ENCODE measurements at regions not wholly inside any gene's neighbourhood (a gene's known extent, or its start where the extent isn't known, plus 50 kb on each side); places are given as distances from the start of the nearest gene placed in this dataset.

DNA sequence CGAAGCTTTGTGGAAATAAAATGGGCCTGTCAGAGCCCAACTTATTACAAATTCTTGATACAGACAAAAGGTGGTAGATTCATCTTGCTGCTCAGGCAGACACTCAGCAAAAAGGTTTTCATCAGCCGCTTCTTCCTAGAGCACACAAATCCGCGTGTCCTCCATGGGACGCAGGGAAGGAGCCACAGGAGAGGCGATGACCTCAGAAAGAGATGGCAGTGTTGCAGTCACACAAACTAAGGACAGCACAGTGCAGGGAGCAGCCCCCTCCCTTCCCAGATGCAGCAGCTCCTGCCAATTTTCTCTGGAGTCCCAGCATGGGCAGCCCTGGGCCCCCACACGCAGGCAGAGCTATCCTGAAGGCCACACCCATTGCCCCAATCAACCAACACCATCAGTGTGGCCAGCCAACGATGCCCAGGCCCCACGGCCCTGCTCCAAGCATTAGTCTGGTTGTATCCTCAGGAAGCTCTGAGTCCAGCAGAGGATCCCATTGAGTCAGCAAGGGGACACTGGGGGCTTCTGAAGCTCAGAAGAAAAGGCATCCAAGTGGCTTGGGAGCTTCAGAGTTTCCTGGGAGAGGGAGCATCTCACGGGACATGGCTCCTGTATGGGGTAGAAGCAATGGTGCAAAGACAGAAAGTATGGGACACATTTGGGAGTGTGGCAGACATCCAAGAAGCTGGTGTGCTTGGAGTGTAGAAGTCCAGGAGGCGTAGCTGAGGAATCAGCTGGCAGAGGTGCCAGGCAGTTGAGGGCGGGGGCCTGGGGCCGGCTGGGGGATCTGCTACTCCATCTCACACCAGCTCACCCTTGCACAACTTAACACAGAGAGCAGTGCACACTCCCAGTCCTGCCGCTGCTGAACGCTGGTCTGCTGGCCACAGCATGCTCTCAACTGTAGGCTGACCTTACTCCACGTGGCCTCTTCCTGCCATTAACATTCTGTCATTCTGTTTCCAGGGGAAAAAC lies 142.1 kb upstream of the CST7 start:
- Histone ChIP-seq H3K4me1 (ENCODE audit: control insufficient read depth, insufficient read depth, low read length) (no peaks in the 10 kb centered on the region), H3K36me3 (ENCODE audit: control insufficient read depth, insufficient read depth, low read length) (no peaks in the 10 kb centered on the region), H3K4me3 (ENCODE audit: low read length) (no peak overlapping the region), H3K27ac (ENCODE audit: low read length) (no peak overlapping the region), H3K27me3 (ENCODE audit: control insufficient read depth, insufficient read depth, low read length) (no peaks in the 10 kb centered on the region), H3K9me3 (ENCODE audit: control insufficient read depth, low read depth, low read length) (no peaks in the 10 kb centered on the region)
- no peak for DNase-seq
- WGBS (ENCODE audit: insufficient coverage, low lambda C conversion rate), result 76% methylated on average over 2 of the region's 16 CpGs

DNA sequence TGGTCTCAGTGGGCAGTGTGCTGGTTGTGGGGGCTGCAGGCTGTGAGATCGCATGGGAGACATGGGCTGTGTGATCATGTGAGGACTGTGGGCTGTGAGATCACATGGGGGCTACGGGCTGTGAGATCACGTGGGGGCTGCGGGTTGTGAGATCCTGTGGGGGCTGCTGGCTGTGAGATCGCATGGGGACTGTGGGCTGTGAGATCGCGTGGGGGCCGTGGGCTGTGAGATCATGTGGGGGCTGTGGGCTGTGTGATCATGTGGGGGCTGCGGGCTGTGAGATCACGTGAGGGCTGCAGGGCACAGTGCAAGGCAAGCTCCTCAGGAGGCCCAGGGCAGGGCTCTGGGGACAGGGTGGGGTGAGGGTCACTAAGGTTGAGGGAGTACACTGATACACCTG lies 140.5 kb upstream of the CST7 start:
- H3K4me1 ChIP-seq (ENCODE audit: control insufficient read depth, insufficient read depth, low read length), result no peaks in the 10 kb centered on the region
- no peak overlapping the region for H3K27ac ChIP-seq (ENCODE audit: low read length)
- no CpG with 5 or more reads among the region's 10 CpGs for WGBS (ENCODE audit: insufficient coverage, low lambda C conversion rate)
- no peaks in the 10 kb centered on the region for H3K27me3 ChIP-seq (ENCODE audit: control insufficient read depth, insufficient read depth, low read length)
- H3K4me3 ChIP-seq (ENCODE audit: low read length), result no peak overlapping the region
- H3K36me3 ChIP-seq (ENCODE audit: control insufficient read depth, insufficient read depth, low read length), result no peaks in the 10 kb centered on the region
- no peak for DNase-seq
- no peaks in the 10 kb centered on the region for H3K9me3 ChIP-seq (ENCODE audit: control insufficient read depth, low read depth, low read length)

DNA sequence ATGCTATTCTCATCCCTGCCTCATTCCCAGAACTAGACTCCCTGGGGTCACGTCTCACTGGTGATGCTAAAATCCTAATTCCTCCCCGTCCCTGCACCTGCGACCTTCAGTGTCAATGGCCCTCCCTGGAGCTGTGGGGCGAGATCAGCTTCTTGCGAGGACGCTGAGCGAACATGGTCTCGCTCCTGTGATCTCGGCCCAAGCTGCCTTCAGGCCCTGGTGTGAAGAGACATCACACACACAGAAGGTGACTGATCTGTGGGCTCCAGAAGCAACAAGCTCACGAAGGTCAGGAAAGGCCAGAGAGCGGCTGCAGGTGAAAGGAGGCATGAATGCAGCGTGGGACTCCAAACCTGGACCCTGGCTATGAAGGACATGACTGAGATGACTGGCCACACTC lies 139.5 kb upstream of the CST7 start:
- no peak for DNase-seq
- H3K36me3 ChIP-seq (ENCODE audit: control insufficient read depth, insufficient read depth, low read length), result no peaks in the 10 kb centered on the region
- no peak overlapping the region for H3K27ac ChIP-seq (ENCODE audit: low read length)
- H3K9me3 ChIP-seq (ENCODE audit: control insufficient read depth, low read depth, low read length), result no peaks in the 10 kb centered on the region
- no CpG with 5 or more reads among the region's 12 CpGs for WGBS (ENCODE audit: insufficient coverage, low lambda C conversion rate)
- H3K4me1 ChIP-seq (ENCODE audit: control insufficient read depth, insufficient read depth, low read length), result no peaks in the 10 kb centered on the region
- no peak overlapping the region for H3K4me3 ChIP-seq (ENCODE audit: low read length)
- no peaks in the 10 kb centered on the region for H3K27me3 ChIP-seq (ENCODE audit: control insufficient read depth, insufficient read depth, low read length)

DNA sequence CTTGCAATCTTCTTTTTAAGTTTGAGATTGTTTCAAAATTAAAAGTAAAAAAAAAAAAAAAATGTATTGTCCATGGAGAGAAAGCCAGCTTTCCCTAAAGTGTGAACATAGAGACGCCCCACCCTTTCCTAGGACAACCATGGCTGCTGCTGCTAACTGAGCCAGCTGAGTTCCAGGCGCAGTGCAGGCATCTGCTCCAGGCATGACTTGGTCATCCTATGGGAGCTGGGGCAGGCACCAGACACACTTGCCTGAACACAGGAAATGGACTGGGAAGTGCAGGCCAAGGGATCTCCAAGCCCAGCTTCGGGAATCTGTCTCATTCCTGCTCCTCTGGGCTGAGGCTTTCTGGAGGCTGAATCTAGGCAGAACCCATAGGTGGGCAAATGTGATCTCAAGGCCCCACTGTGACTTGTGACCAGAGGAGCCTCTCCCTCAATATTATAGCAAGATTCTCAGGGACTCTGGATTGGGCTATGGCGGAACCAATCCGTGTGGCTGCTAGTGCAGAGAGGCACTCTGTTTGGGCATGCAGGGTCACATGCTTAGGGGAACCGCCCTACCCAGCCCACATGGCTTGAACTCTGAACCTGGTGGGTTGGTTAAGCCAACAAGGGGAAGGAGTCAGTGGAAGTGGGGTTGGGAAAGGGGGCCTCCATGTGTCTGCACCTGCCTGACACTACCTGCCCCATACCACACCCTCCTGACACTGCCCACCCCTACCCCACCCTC lies 138.2 kb upstream of the CST7 start:
- DNase-seq, result no peak
- H3K36me3 ChIP-seq (ENCODE audit: control insufficient read depth, insufficient read depth, low read length), result no peaks in the 10 kb centered on the region
- no CpG with 5 or more reads among the region's 6 CpGs for WGBS (ENCODE audit: insufficient coverage, low lambda C conversion rate)
- H3K4me3 ChIP-seq (ENCODE audit: low read length), result no peak overlapping the region
- no peaks in the 10 kb centered on the region for H3K4me1 ChIP-seq (ENCODE audit: control insufficient read depth, insufficient read depth, low read length)
- H3K27ac ChIP-seq (ENCODE audit: low read length), result no peak overlapping the region
- no peaks in the 10 kb centered on the region for H3K27me3 ChIP-seq (ENCODE audit: control insufficient read depth, insufficient read depth, low read length)
- H3K9me3 ChIP-seq (ENCODE audit: control insufficient read depth, low read depth, low read length), result no peaks in the 10 kb centered on the region

DNA sequence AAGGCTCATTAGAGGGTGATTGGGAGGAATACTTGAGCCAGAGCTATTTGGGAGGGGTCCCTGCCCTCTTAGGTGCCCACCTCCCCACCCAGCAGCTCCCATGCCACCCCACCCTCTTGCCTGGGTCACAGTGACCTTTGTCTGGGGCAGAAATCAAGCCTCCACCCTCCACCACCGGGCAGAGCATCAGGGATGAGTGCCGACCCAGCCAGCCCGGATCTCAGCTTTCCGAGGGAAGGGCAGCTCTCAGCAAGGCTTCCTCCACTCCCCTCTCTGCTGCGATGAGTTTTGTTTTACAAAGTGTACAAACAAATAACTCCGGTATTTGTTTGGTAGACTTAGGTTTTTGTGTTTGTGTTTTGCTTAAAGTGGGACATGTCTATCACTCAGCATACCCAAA lies 136.7 kb upstream of the CST7 start:
- Histone ChIP-seq H3K4me3 (ENCODE audit: low read length) (no peak overlapping the region), H3K9me3 (ENCODE audit: control insufficient read depth, low read depth, low read length) (no peaks in the 10 kb centered on the region), H3K27ac (ENCODE audit: low read length) (no peak overlapping the region), H3K4me1 (ENCODE audit: control insufficient read depth, insufficient read depth, low read length) (no peaks in the 10 kb centered on the region), H3K36me3 (ENCODE audit: control insufficient read depth, insufficient read depth, low read length) (no peaks in the 10 kb centered on the region), H3K27me3 (ENCODE audit: control insufficient read depth, insufficient read depth, low read length) (no peaks in the 10 kb centered on the region)
- WGBS (ENCODE audit: insufficient coverage, low lambda C conversion rate), result 60% methylated on average over 1 of the region's 6 CpGs
- no peak for DNase-seq

DNA sequence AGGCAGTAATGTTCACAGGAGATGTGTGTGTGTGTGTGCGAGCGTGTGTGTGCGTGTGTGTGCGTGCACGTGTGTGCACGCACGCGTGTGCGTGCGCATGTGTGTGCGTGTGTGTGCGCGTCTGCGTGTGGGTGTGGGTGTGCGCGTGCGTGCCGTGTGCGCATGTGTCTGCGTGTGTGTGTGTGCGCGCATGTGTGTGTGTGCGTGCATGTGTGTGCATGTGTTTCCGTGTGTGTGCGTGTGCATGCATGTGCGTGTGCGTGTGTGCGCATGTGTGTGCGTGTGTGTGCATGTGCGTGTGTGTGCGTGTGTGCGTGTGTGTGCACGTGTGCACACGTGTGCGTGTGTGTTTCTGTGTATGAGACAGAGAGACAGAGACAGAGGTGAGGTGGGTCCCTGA lies 136.0 kb upstream of the CST7 start:
- Histone ChIP-seq H3K27me3 (ENCODE audit: control insufficient read depth, insufficient read depth, low read length) (no peaks in the 10 kb centered on the region), H3K9me3 (ENCODE audit: control insufficient read depth, low read depth, low read length) (no peaks in the 10 kb centered on the region), H3K27ac (ENCODE audit: low read length) (no peak overlapping the region), H3K4me1 (ENCODE audit: control insufficient read depth, insufficient read depth, low read length) (no peaks in the 10 kb centered on the region), H3K36me3 (ENCODE audit: control insufficient read depth, insufficient read depth, low read length) (no peaks in the 10 kb centered on the region), H3K4me3 (ENCODE audit: low read length) (no peak overlapping the region)
- no CpG with 5 or more reads among the region's 35 CpGs for WGBS (ENCODE audit: insufficient coverage, low lambda C conversion rate)
- no peak for DNase-seq

DNA sequence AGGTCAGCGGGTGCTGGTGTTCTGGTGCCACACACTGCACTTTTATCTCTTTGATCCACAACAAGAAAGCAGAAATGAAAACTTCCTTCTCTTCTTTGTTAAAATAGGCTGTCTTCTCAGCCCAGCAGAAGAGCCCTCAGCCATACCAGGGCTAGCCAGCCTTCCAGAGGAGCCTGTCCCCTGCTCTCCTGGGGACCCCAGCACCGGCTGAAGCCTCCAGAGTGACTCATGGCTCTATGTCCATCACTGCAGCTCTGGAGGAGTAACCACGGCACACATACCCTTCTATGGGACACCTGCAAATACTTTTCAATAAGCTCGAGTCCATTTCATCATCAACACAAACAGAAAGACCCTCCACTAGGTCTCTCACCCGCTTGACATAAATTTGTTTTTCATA lies 135.6 kb upstream of the CST7 start:
- Histone ChIP-seq H3K27ac (ENCODE audit: low read length) (no peak overlapping the region), H3K9me3 (ENCODE audit: control insufficient read depth, low read depth, low read length) (no peaks in the 10 kb centered on the region), H3K4me1 (ENCODE audit: control insufficient read depth, insufficient read depth, low read length) (no peaks in the 10 kb centered on the region), H3K4me3 (ENCODE audit: low read length) (no peak overlapping the region), H3K27me3 (ENCODE audit: control insufficient read depth, insufficient read depth, low read length) (no peaks in the 10 kb centered on the region), H3K36me3 (ENCODE audit: control insufficient read depth, insufficient read depth, low read length) (no peaks in the 10 kb centered on the region)
- 90% methylated on average over 2 of the region's 5 CpGs for WGBS (ENCODE audit: insufficient coverage, low lambda C conversion rate)
- no peak for DNase-seq

DNA sequence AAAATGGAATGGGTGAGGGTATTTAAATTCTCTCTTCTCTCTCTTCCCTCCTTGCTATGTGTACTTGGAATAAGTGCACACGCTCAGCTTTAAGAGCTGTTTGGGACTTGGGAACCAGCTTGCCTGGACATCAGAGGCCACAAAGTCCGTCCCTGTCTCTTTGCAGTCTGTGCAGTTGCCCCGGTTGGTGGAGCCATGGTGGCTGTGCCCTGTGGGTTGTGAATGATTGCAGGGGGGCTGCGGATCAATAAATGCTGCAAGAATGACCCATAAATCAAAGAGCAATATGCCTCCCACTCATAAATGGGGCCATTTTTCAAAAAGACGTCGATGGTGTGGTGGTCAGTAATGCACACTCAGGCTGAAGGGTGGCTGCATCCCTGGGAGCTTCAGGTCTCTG lies 135.1 kb upstream of the CST7 start:
- Histone ChIP-seq H3K36me3 (ENCODE audit: control insufficient read depth, insufficient read depth, low read length) (no peaks in the 10 kb centered on the region), H3K27me3 (ENCODE audit: control insufficient read depth, insufficient read depth, low read length) (no peaks in the 10 kb centered on the region), H3K27ac (ENCODE audit: low read length) (no peak overlapping the region), H3K4me3 (ENCODE audit: low read length) (no peak overlapping the region), H3K4me1 (ENCODE audit: control insufficient read depth, insufficient read depth, low read length) (no peaks in the 10 kb centered on the region), H3K9me3 (ENCODE audit: control insufficient read depth, low read depth, low read length) (no peaks in the 10 kb centered on the region)
- DNase-seq, result no peak
- WGBS (ENCODE audit: insufficient coverage, low lambda C conversion rate), result no CpG with 5 or more reads among the region's 6 CpGs

DNA sequence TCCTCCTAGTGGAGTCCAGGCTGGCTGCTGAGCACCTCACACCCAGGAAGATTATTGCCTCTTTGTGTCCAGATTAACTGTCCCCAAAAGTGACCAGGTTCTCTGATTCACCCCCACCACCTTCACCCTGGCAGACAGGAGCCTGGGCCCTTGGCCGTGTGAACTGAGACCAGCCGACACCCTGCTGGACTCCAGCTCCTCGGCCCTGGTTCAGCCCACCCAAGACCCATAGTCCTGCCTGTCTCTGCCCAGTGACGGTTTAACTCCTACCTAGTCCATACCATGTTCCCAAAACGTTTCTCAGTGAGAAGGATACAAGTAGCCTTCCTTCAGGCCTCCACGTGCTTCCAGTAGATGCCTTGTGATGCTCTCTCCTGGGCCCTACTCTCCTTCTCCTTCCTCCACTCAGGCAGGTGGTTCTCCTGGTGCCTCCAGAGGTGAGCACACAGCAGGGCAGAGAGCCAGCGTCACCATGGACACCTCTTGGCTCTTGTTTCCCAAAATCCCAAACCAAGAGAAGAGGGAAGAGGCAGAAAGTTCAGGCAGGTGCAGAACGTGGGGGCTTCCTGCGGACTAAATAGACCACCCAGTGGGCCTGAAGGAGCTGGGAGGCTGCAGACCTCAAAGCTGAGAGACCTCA lies 134.4 kb upstream of the CST7 start:
- Histone ChIP-seq H3K4me1 (ENCODE audit: control insufficient read depth, insufficient read depth, low read length) (no peaks in the 10 kb centered on the region), H3K27me3 (ENCODE audit: control insufficient read depth, insufficient read depth, low read length) (peaks cover 2% of the 10 kb centered on the region), H3K9me3 (ENCODE audit: control insufficient read depth, low read depth, low read length) (no peaks in the 10 kb centered on the region), H3K36me3 (ENCODE audit: control insufficient read depth, insufficient read depth, low read length) (no peaks in the 10 kb centered on the region), H3K4me3 (ENCODE audit: low read length) (no peak overlapping the region), H3K27ac (ENCODE audit: low read length) (no peak overlapping the region)
- no CpG with 5 or more reads among the region's 9 CpGs for WGBS (ENCODE audit: insufficient coverage, low lambda C conversion rate)
- no peak for DNase-seq

DNA sequence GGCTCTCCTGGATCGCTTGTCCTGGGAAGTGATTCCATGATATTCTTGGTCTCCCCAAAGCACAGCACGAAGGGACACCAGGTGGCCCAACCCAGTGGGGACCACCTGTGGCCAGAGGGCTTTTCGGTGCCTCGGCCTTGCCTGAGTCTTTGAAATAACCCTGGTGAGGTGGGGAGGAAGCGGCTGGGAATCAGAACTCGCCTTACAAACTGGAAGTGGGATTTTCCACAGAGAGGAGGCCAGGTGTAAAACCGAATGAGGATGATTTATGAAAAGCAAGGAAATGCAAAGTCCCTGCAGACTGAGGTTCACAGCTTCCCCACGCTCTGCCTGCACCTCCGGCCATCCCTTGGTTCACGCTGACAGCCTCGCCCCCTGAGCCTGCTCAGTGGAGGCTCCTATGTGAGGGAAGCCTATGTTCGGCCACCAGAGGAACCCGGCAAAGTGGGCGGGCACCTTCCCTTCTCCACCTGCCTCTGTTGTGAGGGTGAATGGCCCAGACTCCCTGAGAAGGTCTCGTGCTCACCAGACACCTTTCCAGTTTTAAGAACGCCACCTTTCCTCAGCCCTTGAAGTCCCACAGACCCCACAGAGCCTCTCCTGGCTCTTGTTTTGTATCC lies 133.8 kb upstream of the CST7 start:
- Histone ChIP-seq H3K27me3 (ENCODE audit: control insufficient read depth, insufficient read depth, low read length) (peaks cover 2% of the 10 kb centered on the region), H3K9me3 (ENCODE audit: control insufficient read depth, low read depth, low read length) (no peaks in the 10 kb centered on the region), H3K36me3 (ENCODE audit: control insufficient read depth, insufficient read depth, low read length) (no peaks in the 10 kb centered on the region), H3K27ac (ENCODE audit: low read length) (no peak overlapping the region), H3K4me1 (ENCODE audit: control insufficient read depth, insufficient read depth, low read length) (no peaks in the 10 kb centered on the region), H3K4me3 (ENCODE audit: low read length) (no peak overlapping the region)
- no peak for DNase-seq
- WGBS (ENCODE audit: insufficient coverage, low lambda C conversion rate), result no CpG with 5 or more reads among the region's 16 CpGs
